Activated naive CD8-positive, alpha-beta T cell treated with anti-CD3 and anti-CD28 coated beads, Interleukin-2, amount 50 U/mL, for 24 hours (primary cell): ENCODE measurements at regions not wholly inside any gene's neighbourhood (a gene's known extent, or its start where the extent isn't known, plus 50 kb on each side); places are given as distances from the start of the nearest gene placed in this dataset.

Experiments
- ATAC-seq: fragments of 150-1000 bp; cut with Tn5 transposase; one replicate; pipeline ENCODE4 v1.10.0; 2021
- DNase-seq: peaks from one replicate; pipeline ENCODE4 v3.0.0; 2021
- H3K27ac Mint-ChIP-seq: one replicate; pipeline ENCODE4 v1.8.0; 2021; ENCODE audit warnings: mild to moderate bottlenecking, mixed read lengths
- H3K27me3 Mint-ChIP-seq: one replicate; pipeline ENCODE4 v1.8.0; 2021; ENCODE audit warnings: mixed read lengths
- H3K36me3 Mint-ChIP-seq: one replicate; pipeline ENCODE4 v1.8.0; 2021; ENCODE audit warnings: low read depth, mixed read lengths
- H3K4me1 Mint-ChIP-seq: one replicate; pipeline ENCODE4 v1.8.0; 2021; ENCODE audit warnings: mixed read lengths
- H3K4me3 Mint-ChIP-seq: one replicate; pipeline ENCODE4 v1.8.0; 2021; ENCODE audit warnings: mild to moderate bottlenecking, moderate library complexity, mixed read lengths
- H3K9me3 Mint-ChIP-seq: one replicate; pipeline ENCODE4 v1.8.0; 2021; ENCODE audit warnings: mixed read lengths

GRCh38 chr3:197376735-197377555 lies 78.5 kb upstream of the DLG1 start:
- H3K4me1 Mint-ChIP-seq: no peaks in the 10 kb centered on the region
- H3K27ac Mint-ChIP-seq: no peak overlapping the region
- no peak for DNase-seq
- no peaks in the 10 kb centered on the region for H3K36me3 Mint-ChIP-seq
- ATAC-seq: no peak
- H3K27me3 Mint-ChIP-seq: peaks cover 6% of the 10 kb centered on the region
- H3K9me3 Mint-ChIP-seq: no peaks in the 10 kb centered on the region
- H3K4me3 Mint-ChIP-seq: no peak overlapping the region

GRCh38 chr3:197376020-197376419 lies 77.6 kb upstream of the DLG1 start:
- no peak overlapping the region for H3K27ac Mint-ChIP-seq
- no peaks in the 10 kb centered on the region for H3K4me1 Mint-ChIP-seq
- H3K36me3 Mint-ChIP-seq: no peaks in the 10 kb centered on the region
- H3K4me3 Mint-ChIP-seq: no peak overlapping the region
- no peaks in the 10 kb centered on the region for H3K9me3 Mint-ChIP-seq
- peaks cover 6% of the 10 kb centered on the region for H3K27me3 Mint-ChIP-seq
- no peak for DNase-seq
- no peak for ATAC-seq

- Mint-ChIP-seq H3K4me1 (no peaks in the 10 kb centered on the region), H3K36me3 (no peaks in the 10 kb centered on the region), H3K27me3 (peaks cover 6% of the 10 kb centered on the region), H3K4me3 (no peak overlapping the region), H3K9me3 (no peaks in the 10 kb centered on the region), H3K27ac (no peak overlapping the region)
- ATAC-seq: no peak
- no peak for DNase-seq
These were observed 76.6 kb upstream of the DLG1 start for GRCh38 chr3:197375001-197375441.

- H3K27me3 Mint-ChIP-seq: peaks cover 15% of the 10 kb centered on the region
- H3K36me3 Mint-ChIP-seq: no peaks in the 10 kb centered on the region
- DNase-seq: no peak
- ATAC-seq: no peak
- H3K9me3 Mint-ChIP-seq: no peaks in the 10 kb centered on the region
- H3K4me1 Mint-ChIP-seq: no peaks in the 10 kb centered on the region
- H3K27ac Mint-ChIP-seq: no peak overlapping the region
- no peak overlapping the region for H3K4me3 Mint-ChIP-seq
These were observed 74.7 kb upstream of the DLG1 start for GRCh38 chr3:197373096-197373495.

- ATAC-seq (no peak), DNase-seq (no peak)
- Mint-ChIP-seq H3K36me3 (no peaks in the 10 kb centered on the region), H3K4me3 (no peak overlapping the region), H3K9me3 (no peaks in the 10 kb centered on the region), H3K27ac (no peak overlapping the region), H3K27me3 (peaks cover 15% of the 10 kb centered on the region), H3K4me1 (no peaks in the 10 kb centered on the region)
These were observed 73.7 kb upstream of the DLG1 start for GRCh38 chr3:197372047-197372661.

GRCh38 chr3:197371591-197372046 lies 73.2 kb upstream of the DLG1 start:
- Mint-ChIP-seq H3K27me3 (peaks cover 15% of the 10 kb centered on the region), H3K36me3 (no peaks in the 10 kb centered on the region), H3K4me3 (no peak overlapping the region), H3K4me1 (no peaks in the 10 kb centered on the region), H3K27ac (no peak overlapping the region), H3K9me3 (no peaks in the 10 kb centered on the region)
- ATAC-seq: no peak
- DNase-seq: no peak

GRCh38 chr3:197369545-197369944 lies 71.1 kb upstream of the DLG1 start:
- H3K4me3 Mint-ChIP-seq: no peak overlapping the region
- no peak for ATAC-seq
- H3K27me3 Mint-ChIP-seq: peaks cover 18% of the 10 kb centered on the region
- H3K4me1 Mint-ChIP-seq: no peaks in the 10 kb centered on the region
- no peaks in the 10 kb centered on the region for H3K36me3 Mint-ChIP-seq
- no peak for DNase-seq
- H3K27ac Mint-ChIP-seq: no peak overlapping the region
- H3K9me3 Mint-ChIP-seq: no peaks in the 10 kb centered on the region

- DNase-seq (no peak), ATAC-seq (no peak)
- H3K4me3 Mint-ChIP-seq: no peak overlapping the region
- no peak overlapping the region for H3K27ac Mint-ChIP-seq
- no peaks in the 10 kb centered on the region for H3K4me1 Mint-ChIP-seq
- no peaks in the 10 kb centered on the region for H3K36me3 Mint-ChIP-seq
- peaks cover 20% of the 10 kb centered on the region for H3K27me3 Mint-ChIP-seq
- no peaks in the 10 kb centered on the region for H3K9me3 Mint-ChIP-seq
These were observed 70.4 kb upstream of the DLG1 start for GRCh38 chr3:197368821-197369220.

- H3K36me3 Mint-ChIP-seq: no peaks in the 10 kb centered on the region
- peaks cover 18% of the 10 kb centered on the region for H3K27me3 Mint-ChIP-seq
- H3K27ac Mint-ChIP-seq: no peak overlapping the region
- no peaks in the 10 kb centered on the region for H3K4me1 Mint-ChIP-seq
- no peaks in the 10 kb centered on the region for H3K9me3 Mint-ChIP-seq
- no peak for DNase-seq
- H3K4me3 Mint-ChIP-seq: no peak overlapping the region
- ATAC-seq: no peak
These were observed 69.9 kb upstream of the DLG1 start for GRCh38 chr3:197368330-197368729.

- ATAC-seq: no peak
- DNase-seq: no peak
- H3K36me3 Mint-ChIP-seq: no peaks in the 10 kb centered on the region
- H3K27ac Mint-ChIP-seq: no peak overlapping the region
- H3K27me3 Mint-ChIP-seq: peaks cover 18% of the 10 kb centered on the region
- H3K4me1 Mint-ChIP-seq: no peaks in the 10 kb centered on the region
- H3K9me3 Mint-ChIP-seq: no peaks in the 10 kb centered on the region
- H3K4me3 Mint-ChIP-seq: no peak overlapping the region
These were observed 68.8 kb upstream of the DLG1 start for GRCh38 chr3:197367081-197367780.

GRCh38 chr3:197366301-197367044 lies 68.1 kb upstream of the DLG1 start:
- H3K27me3 Mint-ChIP-seq: peaks cover 18% of the 10 kb centered on the region

GRCh38 chr3:197365586-197365985 lies 67.2 kb upstream of the DLG1 start:
- H3K27me3 Mint-ChIP-seq: peaks cover 21% of the 10 kb centered on the region
- DNase-seq (no peak), ATAC-seq (no peak)
- no peak overlapping the region for H3K27ac Mint-ChIP-seq
- no peaks in the 10 kb centered on the region for H3K4me1 Mint-ChIP-seq
- peaks cover 9% of the 10 kb centered on the region for H3K9me3 Mint-ChIP-seq
- H3K4me3 Mint-ChIP-seq: no peak overlapping the region
- peaks cover 3% of the 10 kb centered on the region for H3K36me3 Mint-ChIP-seq

More at GRCh38 chr3:197366301-197367044, 68.1 kb upstream of the DLG1 start:
- Mint-ChIP-seq H3K9me3 (peaks cover under 1% of the 10 kb centered on the region), H3K4me1 (no peaks in the 10 kb centered on the region), H3K4me3 (no peak overlapping the region), H3K27ac (no peak overlapping the region), H3K36me3 (no peaks in the 10 kb centered on the region)
- no peak for ATAC-seq
- DNase-seq: no peak

GRCh38 chr3:197364410-197365071 lies 66.1 kb upstream of the DLG1 start:
- Mint-ChIP-seq H3K4me3 (no peak overlapping the region), H3K9me3 (peaks cover 19% of the 10 kb centered on the region), H3K27ac (no peak overlapping the region), H3K27me3 (peaks cover 21% of the 10 kb centered on the region), H3K4me1 (no peaks in the 10 kb centered on the region), H3K36me3 (peaks cover 8% of the 10 kb centered on the region)
- DNase-seq: no peak
- no peak for ATAC-seq
